ENCODE measurements at regions not wholly inside any gene's neighbourhood (a gene's known extent, or its start where the extent isn't known, plus 50 kb on each side); places are given as distances from the start of the nearest gene placed in this dataset.

- no peak for TF ChIP-seq GLIS3 (CRISPR knock-in tag; IDR thresholded peaks at IDR 0.05)
- TF ChIP-seq OSR1 (CRISPR knock-in tag; IDR thresholded peaks at IDR 0.05) = no peak
- TF ChIP-seq ARNTL (CRISPR knock-in tag; IDR thresholded peaks at IDR 0.05; ENCODE audit: borderline replicate concordance, low read depth) = no peak
- no peak for TF ChIP-seq PATZ1 (CRISPR knock-in tag; IDR thresholded peaks at IDR 0.05; ENCODE audit: borderline replicate concordance)
- TF ChIP-seq CREB5 (CRISPR knock-in tag; IDR thresholded peaks at IDR 0.05; ENCODE audit: low read depth) = no peak
- TF ChIP-seq TSHZ2 (CRISPR knock-in tag; IDR thresholded peaks at IDR 0.05) = no peak
- TF ChIP-seq BACH2 (CRISPR knock-in tag; IDR thresholded peaks at IDR 0.05; ENCODE audit: borderline replicate concordance) = no peak
- TF ChIP-seq ZNF8 (CRISPR knock-in tag; IDR thresholded peaks at IDR 0.05) = no peak
- TF ChIP-seq ZC3H10 (CRISPR knock-in tag; IDR thresholded peaks at IDR 0.05) = no peak
- no peak for TF ChIP-seq ZFP3 (CRISPR knock-in tag; IDR thresholded peaks at IDR 0.05)
- no peak for TF ChIP-seq PPARA (CRISPR knock-in tag; IDR thresholded peaks at IDR 0.05; ENCODE audit: borderline replicate concordance)
- TF ChIP-seq ZNF70 (CRISPR knock-in tag; IDR thresholded peaks at IDR 0.05) = no peak
- TF ChIP-seq TCF4 (CRISPR knock-in tag; IDR thresholded peaks at IDR 0.05; ENCODE audit: borderline replicate concordance) = no peak
Observed at GRCh38 chr5:155834271-155834975, 492.5 kb upstream of the SGCD start.

Measured in SK-N-SH treated with all-trans-retinoic acid at 6 μM for 48 hours (cell line).